T-cell (primary cell): ENCODE measurements at regions not wholly inside any gene's neighbourhood (a gene's known extent, or its start where the extent isn't known, plus 50 kb on each side); places are given as distances from the start of the nearest gene placed in this dataset.

Experiments
- ATAC-seq, 4 experiments: fragments of 200-7000 bp in 3 of 4; fragments of 150-1000 bp in 1 of 4; cut with Tn5 transposase; replicated peaks in 1 of 4; 1 replicate in 3 of 4; 2 replicates in 1 of 4; pipeline ENCODE4 v1.10.0; 2021; ENCODE audit warnings: moderate library complexity in 3 of 4, mild to moderate bottlenecking in 2 of 4, moderate number of reproducible peaks in 1 of 4
- CTCF ChIA-PET, 2 donors: fragments of 300-600 bp; sonication (Branson Sonifier 250); formaldehyde crosslinking; loops; one replicate each; lab custom pipeline; 2022; ENCODE audit warnings: antibody characterized with exemption in 2 of 2; lab: Charles Lee
- POLR2A ChIA-PET, 2 donors: fragments of 300-600 bp; sonication (Branson Sonifier 250); formaldehyde crosslinking; loops; one replicate each; lab custom pipeline; 2022; ENCODE audit warnings: antibody characterized with exemption in 2 of 2; lab: Charles Lee
- DNase-seq, 35 experiments: peaks; one replicate each; pipeline versions ENCODE4 v3.0.0 to v3.0.0-alpha.2; 2013 to 2023
- H3K27ac ChIP-seq: one replicate; pipeline ENCODE4 v1.5.1; 2013; ENCODE audit warnings: low read length
- H3K27me3 ChIP-seq, 2 experiments: replicated peaks in 1 of 2; 1 replicate in 1 of 2; 2 replicates in 1 of 2; pipeline versions ENCODE4 v1.6.1 to v1.7.0; 2013; ENCODE audit warnings: low read length in 1 of 2, mixed read lengths in 1 of 2; ENCODE audit not compliant: control insufficient read depth in 2 of 2, insufficient read depth in 2 of 2; ENCODE audit errors: extremely low read depth in 1 of 2
- H3K36me3 ChIP-seq, 2 donors: 1 replicate in 1 of 2; 2 replicates in 1 of 2; pipeline versions ENCODE4 v1.6.1 to v1.7.0; 2013; ENCODE audit warnings: low read length in 1 of 2; ENCODE audit not compliant: control insufficient read depth in 2 of 2, insufficient read depth in 1 of 2; ENCODE audit errors: extremely low read depth in 1 of 2
- H3K4me1 ChIP-seq, 2 experiments: 1 replicate in 1 of 2; 2 replicates in 1 of 2; pipeline versions ENCODE4 v1.6.1 to v1.7.0; 2013; ENCODE audit warnings: low read length in 2 of 2, mixed read lengths in 1 of 2; ENCODE audit not compliant: insufficient read depth in 2 of 2, control insufficient read depth in 1 of 2; ENCODE audit errors: extremely low read depth in 1 of 2
- H3K4me3 ChIP-seq, 2 donors: 1 replicate in 1 of 2; 2 replicates in 1 of 2; pipeline versions ENCODE4 v1.5.1 to v1.7.0; 2013; ENCODE audit warnings: mild to moderate bottlenecking in 2 of 2, low read length in 1 of 2, moderate library complexity in 1 of 2; ENCODE audit not compliant: control insufficient read depth in 1 of 2; ENCODE audit errors: extremely low read depth in 1 of 2
- H3K9me3 ChIP-seq: 2 replicates; pipeline ENCODE4 v1.7.0; 2013
- H3K27ac Mint-ChIP-seq, 2 donors: one replicate each; pipeline ENCODE4 v1.8.0; 2020 to 2021; ENCODE audit warnings: mild to moderate bottlenecking in 2 of 2, mixed read lengths in 2 of 2
- H3K27me3 Mint-ChIP-seq, 2 donors: one replicate each; pipeline ENCODE4 v1.8.0; 2021 to 2022; ENCODE audit warnings: mixed read lengths in 2 of 2
- H3K36me3 Mint-ChIP-seq: one replicate; pipeline ENCODE4 v1.8.0; 2021; ENCODE audit warnings: mixed read lengths
- H3K4me1 Mint-ChIP-seq, 3 donors: one replicate each; pipeline ENCODE4 v1.8.0; 2020 to 2022; ENCODE audit warnings: mixed read lengths in 3 of 3, mild to moderate bottlenecking in 1 of 3
- H3K4me3 Mint-ChIP-seq, 3 donors: one replicate each; pipeline ENCODE4 v1.8.0; 2020 to 2022; ENCODE audit warnings: mild to moderate bottlenecking in 3 of 3, mixed read lengths in 3 of 3, moderate library complexity in 3 of 3
- H3K9me3 Mint-ChIP-seq, 3 donors: one replicate each; pipeline ENCODE4 v1.8.0; 2020 to 2022; ENCODE audit warnings: mixed read lengths in 3 of 3
- WGBS: methylation state at CpG from one replicate; pipeline ENCODE4 v1.1.5; 2013; ENCODE audit warnings: missing lambda C conversion rate; ENCODE audit not compliant: insufficient coverage; 5-methylcytosine and 5-hydroxymethylcytosine counted together

DNA sequence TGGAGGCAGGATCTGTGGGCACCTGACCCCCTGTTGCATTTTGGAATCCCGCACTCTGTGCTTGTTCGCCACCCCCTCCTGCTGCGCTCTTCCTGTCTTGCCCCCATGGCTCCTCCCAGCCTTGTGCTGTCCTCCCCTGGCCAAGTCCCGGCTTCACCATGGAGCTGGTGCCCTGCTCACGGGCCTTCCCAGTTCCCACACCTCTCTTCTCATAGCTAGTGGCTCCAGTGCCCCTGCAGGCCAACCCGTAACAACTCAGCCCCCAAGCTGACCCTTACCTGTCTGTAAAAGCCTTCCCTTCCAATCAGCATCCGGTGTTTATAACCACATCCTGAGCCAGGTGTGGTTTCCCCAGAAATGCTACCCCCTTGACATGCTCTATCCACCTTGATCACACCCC is 407.7 kb upstream of the C2CD4B start:
- Histone ChIP-seq H3K27me3 (peaks cover 0 to 9% of the 10 kb centered on the region in 2 experiments), H3K27ac (no peak overlapping the region), H3K4me1 (no peaks in the 10 kb centered on the region), H3K36me3 (no peaks in the 10 kb centered on the region), H3K4me3 (no peak overlapping the region), H3K9me3 (no peaks in the 10 kb centered on the region)
- no peak overlapping the region for H3K27ac Mint-ChIP-seq
- peaks cover 26 to 27% of the 10 kb centered on the region in 2 donors for H3K27me3 Mint-ChIP-seq
- CTCF ChIA-PET, result no interaction called here
- H3K4me1 Mint-ChIP-seq, result no peaks in the 10 kb centered on the region
- POLR2A ChIA-PET, result interaction anchor here in 1 of 2 donors (0.7 kb wide), 1 partner anchor 931 kb away, joined by 3 read pairs; no protein-coding TSS in a partner anchor
- ATAC-seq (no peak), DNase-seq (no peak)
- 84% methylated on average over 7 of the region's 7 CpGs for WGBS
- H3K9me3 Mint-ChIP-seq, result no peaks in the 10 kb centered on the region
- no peaks in the 10 kb centered on the region for H3K36me3 Mint-ChIP-seq
- H3K4me3 Mint-ChIP-seq, result no peak overlapping the region

DNA sequence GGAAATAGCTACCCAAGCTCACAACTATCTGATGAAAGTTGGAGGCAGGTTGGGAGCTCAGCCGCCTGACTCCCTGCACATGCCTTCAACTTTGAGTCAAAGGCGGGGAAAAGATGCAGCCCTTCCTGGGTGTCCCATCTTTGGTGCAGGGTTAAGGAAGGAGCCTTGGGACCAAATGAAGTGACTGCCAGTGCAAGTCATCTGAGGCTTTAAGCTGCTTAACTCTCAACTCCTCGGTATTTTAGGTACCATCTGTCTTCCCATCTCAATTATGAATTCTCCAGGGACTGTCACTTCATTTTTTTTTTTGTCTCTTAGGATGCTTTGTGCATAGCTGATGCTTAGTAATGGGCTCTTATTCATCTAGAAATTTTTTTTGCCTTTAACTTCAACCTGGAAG is 408.8 kb upstream of the C2CD4B start:
- ChIA-PET CTCF (no interaction called here), POLR2A (no interaction called here)
- Histone ChIP-seq H3K9me3 (no peaks in the 10 kb centered on the region), H3K4me1 (no peaks in the 10 kb centered on the region), H3K4me3 (no peak overlapping the region), H3K27ac (no peak overlapping the region), H3K36me3 (no peaks in the 10 kb centered on the region), H3K27me3 (peaks cover 0 to 9% of the 10 kb centered on the region in 2 experiments)
- no peaks in the 10 kb centered on the region for H3K4me1 Mint-ChIP-seq
- no peak overlapping the region for H3K4me3 Mint-ChIP-seq
- no peak for DNase-seq
- no peaks in the 10 kb centered on the region for H3K9me3 Mint-ChIP-seq
- no CpG with 5 or more reads among the region's 3 CpGs for WGBS
- no peaks in the 10 kb centered on the region for H3K36me3 Mint-ChIP-seq
- H3K27me3 Mint-ChIP-seq, result peaks cover 25 to 26% of the 10 kb centered on the region in 2 donors
- no peak overlapping the region for H3K27ac Mint-ChIP-seq
- ATAC-seq, result no peak

DNA sequence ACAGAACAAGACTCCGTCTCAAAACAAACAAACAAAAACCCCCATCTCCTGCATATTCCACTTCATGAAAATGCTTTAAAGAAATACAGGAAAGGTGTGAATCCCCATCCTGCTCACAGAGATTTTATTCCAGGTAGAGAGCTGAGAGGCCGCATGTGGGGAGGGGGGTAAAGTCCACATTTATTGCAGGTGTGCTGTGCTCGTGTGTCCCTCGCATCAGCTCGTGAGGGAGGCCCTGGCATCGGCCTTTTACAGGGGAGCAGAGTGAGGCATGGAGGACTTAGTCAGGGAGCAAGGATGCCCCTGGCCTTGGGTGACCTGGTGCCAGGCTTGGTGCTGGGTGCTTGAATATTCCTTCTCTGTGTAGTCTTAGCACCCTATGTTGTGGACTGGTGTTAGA is 413.5 kb upstream of the C2CD4B start:
- Mint-ChIP-seq H3K27me3 (peaks cover 22 to 26% of the 10 kb centered on the region in 2 donors), H3K27ac (no peak overlapping the region), H3K36me3 (no peaks in the 10 kb centered on the region), H3K4me3 (no peak overlapping the region), H3K9me3 (no peaks in the 10 kb centered on the region), H3K4me1 (no peaks in the 10 kb centered on the region)
- CTCF ChIA-PET, result no interaction called here
- Histone ChIP-seq H3K4me1 (no peaks in the 10 kb centered on the region), H3K36me3 (no peaks in the 10 kb centered on the region), H3K27me3 (peaks cover 0 to 7% of the 10 kb centered on the region in 2 experiments), H3K27ac (no peak overlapping the region), H3K9me3 (no peaks in the 10 kb centered on the region), H3K4me3 (no peak overlapping the region)
- POLR2A ChIA-PET, result no interaction called here
- DNase-seq (no peak), ATAC-seq (no peak)
- WGBS, result 94% methylated on average over 5 of the region's 6 CpGs

DNA sequence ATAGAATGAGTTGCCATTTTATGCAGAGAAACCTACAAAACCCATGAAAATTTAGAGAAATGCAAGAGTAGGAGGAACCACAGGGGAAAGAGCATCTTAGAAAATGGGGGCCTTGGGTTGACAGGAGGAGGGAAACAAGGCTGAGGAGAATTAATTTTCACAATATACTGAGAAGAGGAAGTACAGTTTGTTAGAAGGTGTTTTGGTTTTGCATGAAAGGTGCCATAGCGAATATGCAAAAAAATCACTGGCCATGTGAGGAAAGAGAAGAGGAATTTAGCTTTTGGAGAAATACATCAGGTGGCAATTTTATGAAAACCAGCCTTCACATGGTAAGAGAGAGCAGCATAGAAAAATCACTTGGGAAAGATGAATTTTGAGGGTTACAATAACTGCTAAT is 413.9 kb upstream of the C2CD4B start:
- Histone ChIP-seq H3K9me3 (no peaks in the 10 kb centered on the region), H3K27me3 (peaks cover 0 to 7% of the 10 kb centered on the region in 2 experiments), H3K4me3 (no peak overlapping the region), H3K36me3 (no peaks in the 10 kb centered on the region), H3K4me1 (no peaks in the 10 kb centered on the region), H3K27ac (no peak overlapping the region)
- POLR2A ChIA-PET, result no interaction called here
- Mint-ChIP-seq H3K4me3 (no peak overlapping the region), H3K9me3 (no peaks in the 10 kb centered on the region), H3K36me3 (no peaks in the 10 kb centered on the region), H3K4me1 (no peaks in the 10 kb centered on the region), H3K27me3 (peaks cover 18 to 22% of the 10 kb centered on the region in 2 donors), H3K27ac (no peak overlapping the region)
- CTCF ChIA-PET, result no interaction called here
- WGBS, result 22% methylated on average over 1 of the region's 1 CpG
- ATAC-seq, result no peak
- no peak for DNase-seq

DNA sequence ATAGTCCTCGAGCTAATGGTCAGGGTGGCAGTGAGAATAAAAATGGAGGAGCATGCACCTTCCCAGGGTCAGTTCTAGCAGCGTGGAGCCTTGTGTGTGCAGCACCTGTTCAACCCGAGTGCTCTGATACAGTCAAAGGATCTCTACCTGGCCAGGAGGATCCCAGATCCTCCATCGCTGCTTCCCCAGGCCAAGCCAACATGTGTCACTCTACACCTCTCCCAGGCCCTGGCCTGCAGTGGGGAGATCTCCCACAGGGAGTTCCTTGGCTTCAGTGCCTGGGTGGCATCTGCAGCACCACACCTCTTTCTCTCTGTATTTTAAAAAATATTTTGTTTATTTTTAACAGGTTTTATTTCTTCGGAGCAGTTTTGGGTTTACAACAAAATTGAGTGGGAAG is 414.8 kb upstream of the C2CD4B start:
- Histone ChIP-seq H3K4me3 (no peak overlapping the region), H3K27me3 (peaks cover 0 to 7% of the 10 kb centered on the region in 2 experiments), H3K27ac (no peak overlapping the region), H3K36me3 (no peaks in the 10 kb centered on the region), H3K9me3 (no peaks in the 10 kb centered on the region), H3K4me1 (no peaks in the 10 kb centered on the region)
- no peak overlapping the region for H3K27ac Mint-ChIP-seq
- H3K4me1 Mint-ChIP-seq, result no peaks in the 10 kb centered on the region
- POLR2A ChIA-PET, result no interaction called here
- no peak overlapping the region for H3K4me3 Mint-ChIP-seq
- WGBS, result 84% methylated on average over 4 of the region's 5 CpGs
- DNase-seq, result no peak
- CTCF ChIA-PET, result no interaction called here
- no peaks in the 10 kb centered on the region for H3K9me3 Mint-ChIP-seq
- no peaks in the 10 kb centered on the region for H3K36me3 Mint-ChIP-seq
- no peak for ATAC-seq
- peaks cover 16 to 19% of the 10 kb centered on the region in 2 donors for H3K27me3 Mint-ChIP-seq

DNA sequence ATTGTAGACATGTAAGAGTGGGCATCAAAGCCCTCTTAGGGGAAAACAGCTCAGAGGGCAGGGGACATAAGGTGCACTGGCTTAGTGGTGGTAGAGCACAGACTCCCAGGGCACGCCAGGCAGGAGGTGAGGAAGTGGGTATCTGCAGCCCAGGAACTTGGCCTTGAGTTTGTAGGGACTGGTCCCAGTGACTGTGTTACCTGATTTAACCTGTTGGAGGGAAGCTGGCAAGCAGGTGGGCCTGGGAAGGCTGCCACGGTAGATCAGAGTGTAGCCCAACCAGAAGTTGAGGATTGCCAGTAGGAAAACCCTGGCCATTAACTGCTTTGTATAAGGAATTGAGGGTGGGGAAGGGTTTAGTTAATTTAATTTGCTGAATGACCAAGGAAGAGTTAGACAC is 417.5 kb upstream of the C2CD4B start:
- H3K27ac Mint-ChIP-seq, result no peak overlapping the region
- no peaks in the 10 kb centered on the region for H3K9me3 Mint-ChIP-seq
- Histone ChIP-seq H3K9me3 (no peaks in the 10 kb centered on the region), H3K36me3 (no peaks in the 10 kb centered on the region), H3K27me3 (peaks cover 0 to 5% of the 10 kb centered on the region in 2 experiments), H3K27ac (no peak overlapping the region), H3K4me1 (no peaks in the 10 kb centered on the region), H3K4me3 (no peak overlapping the region)
- ChIA-PET POLR2A (no interaction called here), CTCF (interaction anchor here in 1 of 2 donors (0.7 kb wide), 1 partner anchor 167 kb away, joined by 3 read pairs; no protein-coding TSS in a partner anchor)
- no peaks in the 10 kb centered on the region for H3K4me1 Mint-ChIP-seq
- peaks cover 10 to 11% of the 10 kb centered on the region in 2 donors for H3K27me3 Mint-ChIP-seq
- DNase-seq, result no peak
- no peak overlapping the region for H3K4me3 Mint-ChIP-seq
- no peak for ATAC-seq
- 67% methylated on average over 1 of the region's 2 CpGs for WGBS
- no peaks in the 10 kb centered on the region for H3K36me3 Mint-ChIP-seq
